ENCODE measurements at regions not wholly inside any gene's neighbourhood (a gene's known extent, or its start where the extent isn't known, plus 50 kb on each side); places are given as distances from the start of the nearest gene placed in this dataset.

GRCh38 chr6:155889410-155889809 lies 433.8 kb upstream of the NOX3 start:
- intact Hi-C loops (cut with micrococcal nuclease; ENCODE audit: unreplicated experiment), result no loop called here
- BruUV-seq (replicated peaks), result no TSS peak
- CTCF ChIA-PET (ENCODE audit: unreplicated experiment), result no interaction called here
- Histone ChIP-seq H3K4me1 (ENCODE audit: insufficient read depth, low read length, poor library complexity, severe bottlenecking) (no peaks in the 10 kb centered on the region), H3K9me2 (ENCODE audit: insufficient read depth, low read length) (no peaks in the 10 kb centered on the region), H2AFZ (ENCODE audit: low read length) (no peak overlapping the region), H4K20me1 (ENCODE audit: insufficient read depth, low read length) (no peaks in the 10 kb centered on the region), H3K27ac (ENCODE audit: low read depth, low read length, poor library complexity, severe bottlenecking) (no peak overlapping the region), H3K4me3 (ENCODE audit: low read depth, low read length, poor library complexity, severe bottlenecking) (no peak overlapping the region), H3K4me2 (ENCODE audit: low read length) (no peak overlapping the region), H3K36me3 (ENCODE audit: insufficient read depth, low read length) (no peaks in the 10 kb centered on the region), H3K9me3 (ENCODE audit: low read length) (no peaks in the 10 kb centered on the region; the same call in 1 of the 2 replicates), H3K79me2 (ENCODE audit: insufficient read depth, low read depth, low read length) (no peaks in the 10 kb centered on the region)
- DNase-seq (ENCODE audit: low spot score), result no peak
- TF ChIP-seq CTCF (conservative IDR thresholded peaks at IDR 0.05; ENCODE audit: low read length) (no peak), EZH2phosphoT487 (IDR thresholded peaks at IDR 0.05; ENCODE audit: borderline replicate concordance, low read depth, low read length) (no peak)
- POLR2A ChIA-PET, result interaction anchor here (0.6 kb wide), 1 partner anchor 449 kb away, joined by 3 read pairs; no protein-coding TSS in a partner anchor

GRCh38 chr6:155887421-155887820 lies 431.8 kb upstream of the NOX3 start:
- no peak overlapping the region for H3K4me2 ChIP-seq (ENCODE audit: low read length)
- no peaks in the 10 kb centered on the region for H3K9me2 ChIP-seq (ENCODE audit: insufficient read depth, low read length)
- H3K79me2 ChIP-seq (ENCODE audit: insufficient read depth, low read depth, low read length), result no peaks in the 10 kb centered on the region
- no TSS peak for BruUV-seq (replicated peaks)
- no peak overlapping the region for H3K27ac ChIP-seq (ENCODE audit: low read depth, low read length, poor library complexity, severe bottlenecking)
- H3K4me3 ChIP-seq (ENCODE audit: low read depth, low read length, poor library complexity, severe bottlenecking), result no peak overlapping the region
- CTCF ChIA-PET (ENCODE audit: unreplicated experiment), result no interaction called here
- H3K4me1 ChIP-seq (ENCODE audit: insufficient read depth, low read length, poor library complexity, severe bottlenecking), result peaks cover 9% of the 10 kb centered on the region
- no peak for TF ChIP-seq EZH2phosphoT487 (IDR thresholded peaks at IDR 0.05; ENCODE audit: borderline replicate concordance, low read depth, low read length)
- no peak for TF ChIP-seq CTCF (conservative IDR thresholded peaks at IDR 0.05; ENCODE audit: low read length)
- H4K20me1 ChIP-seq (ENCODE audit: insufficient read depth, low read length), result no peaks in the 10 kb centered on the region
- DNase-seq (ENCODE audit: low spot score), result no peak
- H3K36me3 ChIP-seq (ENCODE audit: insufficient read depth, low read length), result no peaks in the 10 kb centered on the region
- POLR2A ChIA-PET, result interaction anchor here (0.6 kb wide), 1 partner anchor 25 kb away, joined by 3 read pairs; no protein-coding TSS in a partner anchor
- intact Hi-C loops (cut with micrococcal nuclease; ENCODE audit: unreplicated experiment), result no loop called here
- no peak overlapping the region for H2AFZ ChIP-seq (ENCODE audit: low read length)
- no peaks in the 10 kb centered on the region; the same call in 1 of the 2 replicates for H3K9me3 ChIP-seq (ENCODE audit: low read length)

GRCh38 chr6:155883741-155884140 lies 428.1 kb upstream of the NOX3 start:
- ChIA-PET CTCF (ENCODE audit: unreplicated experiment) (no interaction called here), POLR2A (interaction anchor here (0.5 to 1.2 kb wide), 3 partner anchors 9 to 298 kb away, joined by 3 to 4 read pairs (median 3); no protein-coding TSS in a partner anchor)
- Histone ChIP-seq H2AFZ (ENCODE audit: low read length) (no peak overlapping the region), H3K27ac (ENCODE audit: low read depth, low read length, poor library complexity, severe bottlenecking) (no peak overlapping the region), H3K4me1 (ENCODE audit: insufficient read depth, low read length, poor library complexity, severe bottlenecking) (peaks cover 17% of the 10 kb centered on the region), H3K9me2 (ENCODE audit: insufficient read depth, low read length) (no peaks in the 10 kb centered on the region), H3K36me3 (ENCODE audit: insufficient read depth, low read length) (no peaks in the 10 kb centered on the region), H3K9me3 (ENCODE audit: low read length) (no peaks in the 10 kb centered on the region), H3K4me2 (ENCODE audit: low read length) (no peak overlapping the region), H3K4me3 (ENCODE audit: low read depth, low read length, poor library complexity, severe bottlenecking) (no peak overlapping the region), H3K79me2 (ENCODE audit: insufficient read depth, low read depth, low read length) (no peaks in the 10 kb centered on the region), H4K20me1 (ENCODE audit: insufficient read depth, low read length) (no peaks in the 10 kb centered on the region)
- no peak for DNase-seq (ENCODE audit: low spot score)
- no peak for TF ChIP-seq EZH2phosphoT487 (IDR thresholded peaks at IDR 0.05; ENCODE audit: borderline replicate concordance, low read depth, low read length)
- TF ChIP-seq CTCF (conservative IDR thresholded peaks at IDR 0.05; ENCODE audit: low read length), result no peak
- BruUV-seq (replicated peaks), result no TSS peak
- intact Hi-C loops (cut with micrococcal nuclease; ENCODE audit: unreplicated experiment), result no loop called here

All from OCI-LY7 (cell line).